ENCODE measurements at regions not wholly inside any gene's neighbourhood (a gene's known extent, or its start where the extent isn't known, plus 50 kb on each side); places are given as distances from the start of the nearest gene placed in this dataset.

- TF ChIP-seq FOXP2 (optimal IDR thresholded peaks at IDR 0.05; ENCODE audit: borderline replicate concordance, extremely low read depth, extremely low read length, insufficient read depth) (no peak), SIN3A (IDR thresholded peaks at IDR 0.05; ENCODE audit: borderline replicate concordance, insufficient read depth, low read length) (no peak), REST (IDR thresholded peaks at IDR 0.05; ENCODE audit: insufficient read depth in 1 of 2, low read depth in 2 of 2, low read length in 2 of 2) (no peak), POLR2AphosphoS5 (IDR thresholded peaks at IDR 0.05; ENCODE audit: low read depth, low read length) (no peak), TAF1 (IDR thresholded peaks at IDR 0.05; ENCODE audit: borderline replicate concordance, insufficient read depth, low read length) (no peak)
These were observed 212.3 kb upstream of the ZMIZ1 start for GRCh38 chr10:78856421-78856820.

GRCh38 chr10:78857193-78857592, 211.6 kb upstream of the ZMIZ1 start:
- TF ChIP-seq SIN3A (IDR thresholded peaks at IDR 0.05; ENCODE audit: borderline replicate concordance, insufficient read depth, low read length): no peak
- TF ChIP-seq REST (IDR thresholded peaks at IDR 0.05; ENCODE audit: insufficient read depth in 1 of 2, low read depth in 2 of 2, low read length in 2 of 2): no peak
- TF ChIP-seq POLR2AphosphoS5 (IDR thresholded peaks at IDR 0.05; ENCODE audit: low read depth, low read length): no peak
- no peak for TF ChIP-seq TAF1 (IDR thresholded peaks at IDR 0.05; ENCODE audit: borderline replicate concordance, insufficient read depth, low read length)
- no peak for TF ChIP-seq FOXP2 (optimal IDR thresholded peaks at IDR 0.05; ENCODE audit: borderline replicate concordance, extremely low read depth, extremely low read length, insufficient read depth)

GRCh38 chr10:78859266-78859665, 209.5 kb upstream of the ZMIZ1 start:
- no peak for TF ChIP-seq SIN3A (IDR thresholded peaks at IDR 0.05; ENCODE audit: borderline replicate concordance, insufficient read depth, low read length)
- TF ChIP-seq POLR2AphosphoS5 (IDR thresholded peaks at IDR 0.05; ENCODE audit: low read depth, low read length): no peak
- TF ChIP-seq TAF1 (IDR thresholded peaks at IDR 0.05; ENCODE audit: borderline replicate concordance, insufficient read depth, low read length): no peak
- no peak for TF ChIP-seq REST (IDR thresholded peaks at IDR 0.05; ENCODE audit: insufficient read depth in 1 of 2, low read depth in 2 of 2, low read length in 2 of 2)
- TF ChIP-seq FOXP2 (optimal IDR thresholded peaks at IDR 0.05; ENCODE audit: borderline replicate concordance, extremely low read depth, extremely low read length, insufficient read depth): no peak

- TF ChIP-seq TAF1 (IDR thresholded peaks at IDR 0.05; ENCODE audit: borderline replicate concordance, insufficient read depth, low read length) (no peak), POLR2AphosphoS5 (IDR thresholded peaks at IDR 0.05; ENCODE audit: low read depth, low read length) (no peak)
These were observed 209.0 kb upstream of the ZMIZ1 start for GRCh38 chr10:78859769-78860168.

GRCh38 chr10:78860260-78860914, 208.4 kb upstream of the ZMIZ1 start:
- TF ChIP-seq SIN3A (IDR thresholded peaks at IDR 0.05; ENCODE audit: borderline replicate concordance, insufficient read depth, low read length): no peak
- TF ChIP-seq POLR2AphosphoS5 (IDR thresholded peaks at IDR 0.05; ENCODE audit: low read depth, low read length): no peak
- no peak for TF ChIP-seq REST (IDR thresholded peaks at IDR 0.05; ENCODE audit: insufficient read depth in 1 of 2, low read depth in 2 of 2, low read length in 2 of 2)
- TF ChIP-seq TAF1 (IDR thresholded peaks at IDR 0.05; ENCODE audit: borderline replicate concordance, insufficient read depth, low read length): no peak
- TF ChIP-seq FOXP2 (optimal IDR thresholded peaks at IDR 0.05; ENCODE audit: borderline replicate concordance, extremely low read depth, extremely low read length, insufficient read depth): no peak
